HEK293 (cell line): ENCODE measurements at regions not wholly inside any gene's neighbourhood (a gene's known extent, or its start where the extent isn't known, plus 50 kb on each side); places are given as distances from the start of the nearest gene placed in this dataset.
A peak's percentile ranks its signal among the peaks of the same experiment; 100 is the strongest.

Experiments
- CTCF ChIA-PET: fragments of 350-600 bp; formaldehyde crosslinking; extraction: SDS; loops from one replicate; lab custom pipeline; 2021; ENCODE audit warnings: antibody characterized with exemption; lab: Yijun Ruan, JAX
- POLR2A ChIA-PET: fragments of 300-600 bp; formaldehyde crosslinking; extraction: SDS; loops from one replicate; lab custom pipeline; 2020; ENCODE audit warnings: antibody characterized with exemption, inconsistent platforms; lab: Yijun Ruan, JAX
- H3K27ac ChIP-seq: fragments of 200-500 bp; sonication (Bioruptor generic); 2 replicates; pipeline ENCODE4 v1.5.1; 2014; ENCODE audit warnings: low read depth, low read length, control low read depth, inconsistent platforms; ENCODE audit errors: extremely low read depth
- H3K36me3 ChIP-seq, 2 experiments: fragments of 200-500 bp in 1 of 2; sonication (Bioruptor generic) in 1 of 2; 1 replicate in 1 of 2; 2 replicates in 1 of 2; pipeline ENCODE4 v1.5.1; 2014 to 2017; ENCODE audit warnings: inconsistent platforms in 2 of 2, low read length in 2 of 2; ENCODE audit not compliant: control insufficient read depth in 2 of 2, insufficient read depth in 1 of 2
- H3K4me1 ChIP-seq: fragments of 200-500 bp; sonication (Bioruptor generic); 2 replicates; pipeline ENCODE4 v1.5.1; 2014; ENCODE audit warnings: mild to moderate bottlenecking, low read length, inconsistent platforms; ENCODE audit not compliant: control insufficient read depth, insufficient read depth
- H3K4me3 ChIP-seq: 2 replicates; pipeline ENCODE4 v1.5.1; 2011; ENCODE audit warnings: low read depth, mild to moderate bottlenecking, control low read depth, low read length, moderate library complexity
- H3K9me3 ChIP-seq: fragments of 200-500 bp; sonication (Bioruptor generic); 2 replicates; pipeline ENCODE4 v1.5.1; 2014; ENCODE audit warnings: low read depth, low read length, inconsistent platforms; ENCODE audit not compliant: control insufficient read depth, insufficient read depth
- EGR2 ChIP-seq: fragments of 450-650 bp; formaldehyde crosslinking; IDR thresholded peaks from 2 replicates; pipeline ENCODE4 v1.5.1; 2016; ENCODE audit warnings: low read depth, missing biosample characterization, missing genetic modification characterization
- OSR2 ChIP-seq: fragments of 450-650 bp; formaldehyde crosslinking; IDR thresholded peaks from 2 replicates; pipeline ENCODE4 v1.5.1; 2016; ENCODE audit warnings: missing biosample characterization, missing genetic modification characterization
- SCRT1 ChIP-seq: fragments of 450-650 bp; formaldehyde crosslinking; IDR thresholded peaks from 2 replicates; pipeline ENCODE4 v1.5.1; 2016; ENCODE audit warnings: missing biosample characterization, missing genetic modification characterization, borderline replicate concordance
- SCRT2 ChIP-seq: fragments of 450-650 bp; formaldehyde crosslinking; IDR thresholded peaks from 2 replicates; pipeline ENCODE4 v1.5.1; 2016; ENCODE audit warnings: missing biosample characterization, missing genetic modification characterization
- ZBTB17 ChIP-seq: fragments of 450-650 bp; formaldehyde crosslinking; IDR thresholded peaks from 2 replicates; pipeline ENCODE4 v1.5.1; 2016; ENCODE audit warnings: missing biosample characterization, missing genetic modification characterization
- ZFHX2 ChIP-seq: fragments of 450-650 bp; formaldehyde crosslinking; conservative IDR thresholded peaks from 2 replicates; pipeline ENCODE4 v1.5.1; 2016; ENCODE audit warnings: missing biosample characterization, missing genetic modification characterization
- ZNF121 ChIP-seq: fragments of 450-650 bp; formaldehyde crosslinking; IDR thresholded peaks from 2 replicates; pipeline ENCODE4 v1.5.1; 2016; ENCODE audit warnings: missing biosample characterization, missing genetic modification characterization
- ZNF202 ChIP-seq: fragments of 450-650 bp; formaldehyde crosslinking; IDR thresholded peaks from 2 replicates; pipeline ENCODE4 v1.5.1; 2016; ENCODE audit warnings: missing biosample characterization, missing genetic modification characterization, borderline replicate concordance
- ZNF335 ChIP-seq: fragments of 450-650 bp; formaldehyde crosslinking; conservative IDR thresholded peaks from 2 replicates; pipeline ENCODE4 v1.5.1; 2016; ENCODE audit warnings: missing biosample characterization, missing genetic modification characterization
- ZNF354C ChIP-seq: fragments of 450-650 bp; formaldehyde crosslinking; IDR thresholded peaks from 2 replicates; pipeline ENCODE4 v1.5.1; 2016; ENCODE audit warnings: missing biosample characterization, missing genetic modification characterization, low read depth, borderline replicate concordance
- ZNF366 ChIP-seq: fragments of 450-650 bp; formaldehyde crosslinking; conservative IDR thresholded peaks from 2 replicates; pipeline ENCODE4 v1.5.1; 2016; ENCODE audit warnings: missing biosample characterization, missing genetic modification characterization
- ZNF560 ChIP-seq: fragments of 450-650 bp; formaldehyde crosslinking; IDR thresholded peaks from 2 replicates; pipeline ENCODE4 v1.5.1; 2017; ENCODE audit warnings: missing biosample characterization, missing genetic modification characterization, borderline replicate concordance
- ZNF561 ChIP-seq: fragments of 450-650 bp; IDR thresholded peaks from 2 replicates; pipeline ENCODE4 v1.5.1; 2018; ENCODE audit warnings: missing biosample characterization, missing genetic modification characterization, borderline replicate concordance
- ZNF677 ChIP-seq: fragments of 450-650 bp; IDR thresholded peaks from 2 replicates; pipeline ENCODE4 v1.5.0; 2018; ENCODE audit warnings: missing biosample characterization, mild to moderate bottlenecking, missing genetic modification characterization, moderate library complexity
- ZNF791 ChIP-seq: fragments of 450-650 bp; formaldehyde crosslinking; IDR thresholded peaks from 2 replicates; pipeline ENCODE4 v1.5.1; 2016; ENCODE audit warnings: missing biosample characterization, missing genetic modification characterization
- TF ChIP-seq, protein P1 (sequence below): fragments of 450-650 bp; formaldehyde crosslinking; IDR thresholded peaks from 2 replicates; pipeline ENCODE4 v1.5.1; 2016; ENCODE audit warnings: missing biosample characterization, missing genetic modification characterization
- TF ChIP-seq, protein P2 (sequence below): fragments of 450-650 bp; formaldehyde crosslinking; IDR thresholded peaks from 2 replicates; pipeline ENCODE4 v1.5.1; 2016; ENCODE audit warnings: missing biosample characterization, missing genetic modification characterization
- TF ChIP-seq, protein P3 (sequence below): fragments of 450-650 bp; formaldehyde crosslinking; IDR thresholded peaks from 2 replicates; pipeline ENCODE4 v1.5.1; 2017; ENCODE audit warnings: missing biosample characterization, missing genetic modification characterization
- TF ChIP-seq, protein P4 (sequence below): fragments of 450-650 bp; formaldehyde crosslinking; conservative IDR thresholded peaks from 2 replicates; pipeline ENCODE4 v1.5.1; 2016; ENCODE audit warnings: low read depth, missing biosample characterization, missing genetic modification characterization
- TF ChIP-seq, protein P5 (sequence below): fragments of 450-650 bp; formaldehyde crosslinking; IDR thresholded peaks from 2 replicates; pipeline ENCODE4 v1.5.1; 2016; ENCODE audit warnings: missing biosample characterization, missing genetic modification characterization
- TF ChIP-seq, protein P6 (sequence below): fragments of 450-650 bp; formaldehyde crosslinking; IDR thresholded peaks from 2 replicates; pipeline ENCODE4; 2016; ENCODE audit warnings: missing biosample characterization, missing genetic modification characterization

DNA sequence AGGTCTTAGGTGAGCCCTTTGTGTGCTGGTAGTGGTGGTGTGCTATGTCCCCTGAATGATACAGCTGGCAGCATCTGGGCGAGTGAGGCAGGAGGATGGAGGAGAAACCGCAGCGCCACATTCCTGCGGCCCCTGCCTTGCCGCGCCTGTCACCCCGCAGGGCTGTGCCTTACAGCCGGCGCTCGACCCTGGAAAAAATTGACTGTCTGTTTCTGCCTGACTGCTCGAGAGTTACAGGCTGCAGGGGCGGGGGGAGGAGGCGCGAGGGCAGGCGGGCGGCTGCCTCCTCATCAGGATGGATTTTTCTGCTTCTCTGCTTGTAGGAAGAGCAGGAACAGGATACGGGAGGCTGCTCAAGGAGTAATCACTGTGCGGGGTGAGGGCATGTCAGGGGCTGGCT, 443.4 kb downstream of the MIAT start (continued):
- TF ChIP-seq, protein P1, sequence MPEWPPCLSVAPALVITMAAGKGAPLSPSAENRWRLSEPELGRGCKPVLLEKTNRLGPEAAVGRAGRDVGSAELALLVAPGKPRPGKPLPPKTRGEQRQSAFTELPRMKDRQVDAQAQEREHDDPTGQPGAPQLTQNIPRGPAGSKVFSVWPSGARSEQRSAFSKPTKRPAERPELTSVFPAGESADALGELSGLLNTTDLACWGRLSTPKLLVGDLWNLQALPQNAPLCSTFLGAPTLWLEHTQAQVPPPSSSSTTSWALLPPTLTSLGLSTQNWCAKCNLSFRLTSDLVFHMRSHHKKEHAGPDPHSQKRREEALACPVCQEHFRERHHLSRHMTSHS (tag by site-specific recombination), result no peak
- TF ChIP-seq ZBTB17 (tag by site-specific recombination) (peak; percentile 89), ZNF335 (0 out of 2 replicates have a peak, but pooled peaks have one; percentile 47), ZNF791 (no peak), EGR2 (tag by site-specific recombination) (peak; percentile 63; the same call in 1 of the 2 replicates), ZFHX2 (tag by site-specific recombination) (peak; percentile 73), OSR2 (tag by site-specific recombination) (no peak)
- TF ChIP-seq, protein P2, sequence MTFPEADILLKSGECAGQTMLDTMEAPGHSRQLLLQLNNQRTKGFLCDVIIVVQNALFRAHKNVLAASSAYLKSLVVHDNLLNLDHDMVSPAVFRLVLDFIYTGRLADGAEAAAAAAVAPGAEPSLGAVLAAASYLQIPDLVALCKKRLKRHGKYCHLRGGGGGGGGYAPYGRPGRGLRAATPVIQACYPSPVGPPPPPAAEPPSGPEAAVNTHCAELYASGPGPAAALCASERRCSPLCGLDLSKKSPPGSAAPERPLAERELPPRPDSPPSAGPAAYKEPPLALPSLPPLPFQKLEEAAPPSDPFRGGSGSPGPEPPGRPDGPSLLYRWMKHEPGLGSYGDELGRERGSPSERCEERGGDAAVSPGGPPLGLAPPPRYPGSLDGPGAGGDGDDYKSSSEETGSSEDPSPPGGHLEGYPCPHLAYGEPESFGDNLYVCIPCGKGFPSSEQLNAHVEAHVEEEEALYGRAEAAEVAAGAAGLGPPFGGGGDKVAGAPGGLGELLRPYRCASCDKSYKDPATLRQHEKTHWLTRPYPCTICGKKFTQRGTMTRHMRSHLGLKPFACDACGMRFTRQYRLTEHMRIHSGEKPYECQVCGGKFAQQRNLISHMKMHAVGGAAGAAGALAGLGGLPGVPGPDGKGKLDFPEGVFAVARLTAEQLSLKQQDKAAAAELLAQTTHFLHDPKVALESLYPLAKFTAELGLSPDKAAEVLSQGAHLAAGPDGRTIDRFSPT (tag by site-specific recombination), result no peak

DNA sequence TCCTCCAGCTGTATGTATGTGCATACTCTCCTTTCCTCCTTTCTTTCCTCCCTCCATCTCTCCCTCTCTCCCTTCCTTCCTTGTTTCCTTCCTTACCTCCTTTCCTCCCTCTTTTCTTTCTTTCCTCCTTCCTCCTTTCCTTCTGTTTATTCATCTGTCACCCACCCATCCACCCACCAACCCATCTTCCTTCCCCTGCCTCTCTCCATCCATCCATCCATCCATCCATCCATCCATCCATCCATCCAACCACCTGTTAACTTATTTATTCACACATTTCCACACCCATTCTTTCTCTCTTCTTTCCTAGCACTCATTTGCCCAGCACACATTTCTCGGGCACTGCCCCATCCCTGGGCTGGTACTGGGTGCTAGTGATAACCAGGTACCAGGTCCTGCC, 443.9 kb downstream of the MIAT start:
- TF ChIP-seq ZNF677 (tag by site-specific recombination) (no peak), ZNF560 (no peak), ZNF121 (no peak), ZNF354C (tag by site-specific recombination) (no peak), ZNF202 (no peak), SCRT2 (tag by site-specific recombination) (peak; percentile 82), ZNF366 (tag by site-specific recombination) (peak; percentile 98), ZNF561 (tag by site-specific recombination) (no peak), SCRT1 (tag by site-specific recombination) (peak; percentile 85)
- TF ChIP-seq, protein P3, sequence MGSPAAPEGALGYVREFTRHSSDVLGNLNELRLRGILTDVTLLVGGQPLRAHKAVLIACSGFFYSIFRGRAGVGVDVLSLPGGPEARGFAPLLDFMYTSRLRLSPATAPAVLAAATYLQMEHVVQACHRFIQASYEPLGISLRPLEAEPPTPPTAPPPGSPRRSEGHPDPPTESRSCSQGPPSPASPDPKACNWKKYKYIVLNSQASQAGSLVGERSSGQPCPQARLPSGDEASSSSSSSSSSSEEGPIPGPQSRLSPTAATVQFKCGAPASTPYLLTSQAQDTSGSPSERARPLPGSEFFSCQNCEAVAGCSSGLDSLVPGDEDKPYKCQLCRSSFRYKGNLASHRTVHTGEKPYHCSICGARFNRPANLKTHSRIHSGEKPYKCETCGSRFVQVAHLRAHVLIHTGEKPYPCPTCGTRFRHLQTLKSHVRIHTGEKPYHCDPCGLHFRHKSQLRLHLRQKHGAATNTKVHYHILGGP, result no peak
- TF ChIP-seq, protein P4, sequence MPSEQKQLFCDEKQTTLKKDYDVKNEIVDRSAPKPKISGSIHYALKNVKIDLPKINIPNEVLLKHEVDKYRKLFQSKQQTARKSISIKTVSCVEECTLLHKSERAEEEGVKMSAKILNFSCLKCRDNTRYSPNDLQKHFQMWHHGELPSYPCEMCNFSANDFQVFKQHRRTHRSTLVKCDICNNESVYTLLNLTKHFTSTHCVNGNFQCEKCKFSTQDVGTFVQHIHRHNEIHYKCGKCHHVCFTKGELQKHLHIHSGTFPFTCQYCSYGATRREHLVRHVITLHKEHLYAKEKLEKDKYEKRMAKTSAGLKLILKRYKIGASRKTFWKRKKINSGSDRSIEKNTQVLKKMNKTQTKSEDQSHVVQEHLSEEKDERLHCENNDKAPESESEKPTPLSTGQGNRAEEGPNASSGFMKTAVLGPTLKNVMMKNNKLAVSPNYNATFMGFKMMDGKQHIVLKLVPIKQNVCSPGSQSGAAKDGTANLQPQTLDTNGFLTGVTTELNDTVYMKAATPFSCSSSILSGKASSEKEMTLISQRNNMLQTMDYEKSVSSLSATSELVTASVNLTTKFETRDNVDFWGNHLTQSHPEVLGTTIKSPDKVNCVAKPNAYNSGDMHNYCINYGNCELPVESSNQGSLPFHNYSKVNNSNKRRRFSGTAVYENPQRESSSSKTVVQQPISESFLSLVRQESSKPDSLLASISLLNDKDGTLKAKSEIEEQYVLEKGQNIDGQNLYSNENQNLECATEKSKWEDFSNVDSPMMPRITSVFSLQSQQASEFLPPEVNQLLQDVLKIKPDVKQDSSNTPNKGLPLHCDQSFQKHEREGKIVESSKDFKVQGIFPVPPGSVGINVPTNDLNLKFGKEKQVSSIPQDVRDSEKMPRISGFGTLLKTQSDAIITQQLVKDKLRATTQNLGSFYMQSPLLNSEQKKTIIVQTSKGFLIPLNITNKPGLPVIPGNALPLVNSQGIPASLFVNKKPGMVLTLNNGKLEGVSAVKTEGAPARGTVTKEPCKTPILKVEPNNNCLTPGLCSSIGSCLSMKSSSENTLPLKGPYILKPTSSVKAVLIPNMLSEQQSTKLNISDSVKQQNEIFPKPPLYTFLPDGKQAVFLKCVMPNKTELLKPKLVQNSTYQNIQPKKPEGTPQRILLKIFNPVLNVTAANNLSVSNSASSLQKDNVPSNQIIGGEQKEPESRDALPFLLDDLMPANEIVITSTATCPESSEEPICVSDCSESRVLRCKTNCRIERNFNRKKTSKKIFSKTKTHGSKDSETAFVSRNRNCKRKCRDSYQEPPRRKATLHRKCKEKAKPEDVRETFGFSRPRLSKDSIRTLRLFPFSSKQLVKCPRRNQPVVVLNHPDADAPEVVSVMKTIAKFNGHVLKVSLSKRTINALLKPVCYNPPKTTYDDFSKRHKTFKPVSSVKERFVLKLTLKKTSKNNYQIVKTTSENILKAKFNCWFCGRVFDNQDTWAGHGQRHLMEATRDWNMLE (tag by site-specific recombination), result no peak
- TF ChIP-seq, protein P5, sequence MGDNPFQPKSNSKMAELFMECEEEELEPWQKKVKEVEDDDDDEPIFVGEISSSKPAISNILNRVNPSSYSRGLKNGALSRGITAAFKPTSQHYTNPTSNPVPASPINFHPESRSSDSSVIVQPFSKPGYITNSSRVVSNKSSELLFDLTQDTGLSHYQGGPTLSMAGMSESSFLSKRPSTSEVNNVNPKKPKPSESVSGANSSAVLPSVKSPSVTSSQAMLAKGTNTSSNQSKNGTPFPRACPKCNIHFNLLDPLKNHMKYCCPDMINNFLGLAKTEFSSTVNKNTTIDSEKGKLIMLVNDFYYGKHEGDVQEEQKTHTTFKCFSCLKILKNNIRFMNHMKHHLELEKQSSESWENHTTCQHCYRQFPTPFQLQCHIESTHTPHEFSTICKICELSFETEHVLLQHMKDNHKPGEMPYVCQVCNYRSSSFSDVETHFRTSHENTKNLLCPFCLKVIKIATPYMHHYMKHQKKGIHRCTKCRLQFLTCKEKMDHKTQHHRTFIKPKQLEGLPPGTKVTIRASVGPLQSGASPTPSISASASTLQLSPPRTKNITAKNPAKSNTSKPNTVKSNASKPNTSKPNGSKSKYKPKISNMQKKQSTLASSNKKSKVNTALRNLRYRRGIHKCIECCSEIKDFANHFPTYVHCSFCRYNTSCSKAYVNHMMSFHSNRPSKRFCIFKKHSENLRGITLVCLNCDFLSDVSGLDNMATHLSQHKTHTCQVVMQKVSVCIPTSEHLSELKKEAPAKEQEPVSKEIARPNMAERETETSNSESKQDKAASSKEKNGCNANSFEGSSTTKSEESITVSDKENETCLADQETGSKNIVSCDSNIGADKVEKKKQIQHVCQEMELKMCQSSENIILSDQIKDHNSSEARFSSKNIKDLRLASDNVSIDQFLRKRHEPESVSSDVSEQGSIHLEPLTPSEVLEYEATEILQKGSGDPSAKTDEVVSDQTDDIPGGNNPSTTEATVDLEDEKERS (tag by site-specific recombination), result no peak
- TF ChIP-seq, protein P6, sequence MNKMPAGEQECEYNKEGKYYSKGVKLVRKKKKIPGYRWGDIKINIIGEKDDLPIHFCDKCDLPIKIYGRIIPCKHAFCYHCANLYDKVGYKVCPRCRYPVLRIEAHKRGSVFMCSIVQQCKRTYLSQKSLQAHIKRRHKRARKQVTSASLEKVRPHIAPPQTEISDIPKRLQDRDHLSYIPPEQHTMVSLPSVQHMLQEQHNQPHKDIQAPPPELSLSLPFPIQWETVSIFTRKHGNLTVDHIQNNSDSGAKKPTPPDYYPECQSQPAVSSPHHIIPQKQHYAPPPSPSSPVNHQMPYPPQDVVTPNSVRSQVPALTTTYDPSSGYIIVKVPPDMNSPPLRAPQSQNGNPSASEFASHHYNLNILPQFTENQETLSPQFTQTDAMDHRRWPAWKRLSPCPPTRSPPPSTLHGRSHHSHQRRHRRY (tag by site-specific recombination), result 0 out of 2 replicates have a peak, but pooled peaks have one; percentile 55
- TF ChIP-seq, all 188 proteins: peak for 4
- ChIA-PET POLR2A (no interaction called here), CTCF (interaction anchor here (0.5 kb wide), 1 partner anchor 7 kb away, joined by 3 read pairs; no protein-coding TSS in a partner anchor)
- Histone ChIP-seq H3K36me3 (no peaks in the 10 kb centered on the region), H3K4me3 (no peak overlapping the region), H3K9me3 (no peaks in the 10 kb centered on the region), H3K27ac (no peak overlapping the region), H3K4me1 (peaks cover 2% of the 10 kb centered on the region; the same call in 1 of the 2 replicates)
